Lower leg skin (tissue), 3 donors: ENCODE measurements at regions not wholly inside any gene's neighbourhood (a gene's known extent, or its start where the extent isn't known, plus 50 kb on each side); places are given as distances from the start of the nearest gene placed in this dataset.

Source experiments
- CTCF ChIP-seq, 3 donors: fragments of 450-650 bp; IDR thresholded peaks; one replicate each; pipeline ENCODE4 v1.5.1; 2016; ENCODE audit warnings: antibody characterized with exemption in 3 of 3, mild to moderate bottlenecking in 3 of 3, moderate library complexity in 2 of 3
- POLR2A ChIP-seq, 2 donors: fragments of 450-650 bp; IDR thresholded peaks; one replicate each; pipeline ENCODE4 v1.6.1; 2016 to 2017; ENCODE audit warnings: antibody characterized with exemption in 2 of 2, mild to moderate bottlenecking in 1 of 2, moderate library complexity in 1 of 2

DNA sequence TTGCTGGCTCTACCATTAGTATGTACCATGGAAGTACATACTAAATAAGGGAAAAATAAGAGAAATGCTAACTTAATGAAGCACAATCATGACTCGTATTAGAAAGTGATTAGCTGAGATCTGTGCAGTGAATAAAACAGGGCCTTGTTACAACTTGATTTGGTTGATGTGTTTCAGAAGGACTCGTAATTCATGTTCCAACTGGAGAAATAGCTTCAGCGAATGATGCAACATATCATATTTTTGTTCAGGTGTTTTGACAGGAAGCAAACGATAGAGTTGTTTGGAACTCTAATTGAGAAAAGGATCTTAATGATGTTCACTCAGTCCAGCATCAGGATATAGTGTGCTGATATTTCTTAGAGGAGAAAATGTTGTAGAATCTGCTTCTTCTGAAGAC, 474.6 kb upstream of the WWC1 start:
- no peak for TF ChIP-seq POLR2A (IDR thresholded peaks at IDR 0.05)
- no peak for TF ChIP-seq CTCF (IDR thresholded peaks at IDR 0.05)
